Ascending aorta (tissue), 2 donors: ENCODE measurements at regions not wholly inside any gene's neighbourhood (a gene's known extent, or its start where the extent isn't known, plus 50 kb on each side); places are given as distances from the start of the nearest gene placed in this dataset.
"Not testable (repeated sequence)": the region's sequence is repeated elsewhere in the genome, so short reads cannot be mapped to it uniquely, and the experiment has no call there.

Experiments
- DNase-seq, 2 donors: peaks; one replicate each; pipeline ENCODE4 v3.0.0-alpha.2; 2019; ENCODE audit warnings: low spot score in 2 of 2
- H3K27ac ChIP-seq, 2 donors: fragments of 200-600 bp; sonication (generic); one replicate each; pipeline ENCODE4 v1.5.1; 2016 to 2017; ENCODE audit warnings: mild to moderate bottlenecking in 1 of 2
- H3K27me3 ChIP-seq: fragments of 200-600 bp; sonication (generic); one replicate; pipeline ENCODE4 v1.5.1; 2017
- H3K36me3 ChIP-seq, 2 donors: fragments of 200-600 bp; sonication (generic); one replicate each; pipeline ENCODE4 v1.5.1; 2016
- H3K4me1 ChIP-seq, 2 donors: fragments of 200-600 bp; sonication (generic); one replicate each; pipeline ENCODE4 v1.5.1; 2016 to 2017; ENCODE audit warnings: mild to moderate bottlenecking in 1 of 2
- H3K4me3 ChIP-seq, 2 donors: fragments of 200-600 bp; sonication (generic); one replicate each; pipeline ENCODE4 v1.5.1; 2016 to 2017; ENCODE audit warnings: mild to moderate bottlenecking in 1 of 2
- H3K9me3 ChIP-seq, 2 donors: fragments of 200-600 bp; sonication (generic); one replicate each; pipeline ENCODE4 v1.5.1; 2016
- intact Hi-C: fragments of 100-400 bp; cut with DNase I; formaldehyde crosslinking; loops from one replicate; pipeline ENCODE4 v1.15.1; 2023
- TF ChIP-seq, protein P1 (sequence below), 3 experiments: fragments of 200-600 bp in 2 of 3; fragments of 450-650 bp in 1 of 3; sonication (generic) in 2 of 3; IDR thresholded peaks; one replicate each; pipeline ENCODE4 v1.5.1; 2016 to 2019; ENCODE audit warnings: antibody characterized with exemption in 3 of 3, mild to moderate bottlenecking in 1 of 3, moderate library complexity in 1 of 3

DNA sequence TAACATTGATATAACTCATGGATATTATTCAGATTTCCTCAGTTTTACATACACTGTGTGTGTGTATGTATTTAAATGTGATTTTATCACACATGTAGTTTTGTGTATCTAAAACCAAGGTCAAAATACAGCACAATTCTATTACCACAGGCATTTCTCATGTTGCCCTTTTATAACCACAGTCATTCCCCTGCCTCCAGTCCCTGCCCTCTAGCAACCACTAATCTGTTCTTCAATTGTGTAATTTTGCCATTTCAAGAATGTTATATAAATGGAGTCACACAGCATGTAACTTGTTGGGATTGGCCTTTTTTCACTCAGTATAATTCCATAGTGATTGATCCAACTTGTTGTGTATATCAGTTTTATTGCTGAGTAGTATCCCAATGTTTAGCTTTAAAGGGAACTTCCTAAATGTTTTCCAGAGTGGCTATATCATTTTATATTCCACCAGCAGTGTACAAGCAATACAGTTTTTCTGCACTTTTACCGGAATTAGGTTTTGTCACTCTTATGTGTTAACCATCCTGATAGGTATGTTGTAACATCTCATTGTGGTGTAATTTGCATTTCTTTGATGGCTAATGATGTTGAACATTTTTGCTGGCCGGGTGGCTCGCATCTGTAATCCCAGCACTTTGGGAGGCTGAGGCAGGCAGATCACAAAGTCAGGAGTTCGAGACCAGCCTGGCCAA lies 338.2 kb downstream of the SOX4 start:
- Histone ChIP-seq H3K27me3 (no peaks in the 10 kb centered on the region), H3K4me1 (no peaks in the 10 kb centered on the region), H3K9me3 (no peaks in the 10 kb centered on the region), H3K4me3 (no peak overlapping the region), H3K36me3 (no peaks in the 10 kb centered on the region), H3K27ac (no peak overlapping the region)
- TF ChIP-seq, protein P1, sequence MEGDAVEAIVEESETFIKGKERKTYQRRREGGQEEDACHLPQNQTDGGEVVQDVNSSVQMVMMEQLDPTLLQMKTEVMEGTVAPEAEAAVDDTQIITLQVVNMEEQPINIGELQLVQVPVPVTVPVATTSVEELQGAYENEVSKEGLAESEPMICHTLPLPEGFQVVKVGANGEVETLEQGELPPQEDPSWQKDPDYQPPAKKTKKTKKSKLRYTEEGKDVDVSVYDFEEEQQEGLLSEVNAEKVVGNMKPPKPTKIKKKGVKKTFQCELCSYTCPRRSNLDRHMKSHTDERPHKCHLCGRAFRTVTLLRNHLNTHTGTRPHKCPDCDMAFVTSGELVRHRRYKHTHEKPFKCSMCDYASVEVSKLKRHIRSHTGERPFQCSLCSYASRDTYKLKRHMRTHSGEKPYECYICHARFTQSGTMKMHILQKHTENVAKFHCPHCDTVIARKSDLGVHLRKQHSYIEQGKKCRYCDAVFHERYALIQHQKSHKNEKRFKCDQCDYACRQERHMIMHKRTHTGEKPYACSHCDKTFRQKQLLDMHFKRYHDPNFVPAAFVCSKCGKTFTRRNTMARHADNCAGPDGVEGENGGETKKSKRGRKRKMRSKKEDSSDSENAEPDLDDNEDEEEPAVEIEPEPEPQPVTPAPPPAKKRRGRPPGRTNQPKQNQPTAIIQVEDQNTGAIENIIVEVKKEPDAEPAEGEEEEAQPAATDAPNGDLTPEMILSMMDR (IDR thresholded peaks at IDR 0.05): no peak
- intact Hi-C loops: no loop called here
- DNase-seq: no peak

DNA sequence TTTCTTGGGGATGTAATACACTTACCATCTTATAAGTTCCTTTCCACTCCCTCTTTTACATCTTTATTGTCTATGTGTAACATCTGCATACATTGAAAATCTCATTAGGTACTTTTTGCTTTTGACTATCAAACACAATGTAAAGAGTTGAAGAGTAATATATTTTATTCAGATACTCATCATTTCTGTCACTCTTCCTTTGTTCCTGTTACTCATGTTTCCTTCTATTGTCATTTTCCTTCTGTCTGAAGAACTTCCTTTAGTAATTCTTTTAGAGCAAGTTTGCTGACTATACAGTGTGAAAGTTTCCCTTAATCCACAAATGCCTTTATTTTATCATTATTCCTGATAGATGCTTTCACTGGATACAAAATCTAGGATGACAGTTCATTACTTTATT lies 339.8 kb downstream of the SOX4 start:
- no peak overlapping the region for H3K27ac ChIP-seq
- H3K4me3 ChIP-seq: no peak overlapping the region

DNA sequence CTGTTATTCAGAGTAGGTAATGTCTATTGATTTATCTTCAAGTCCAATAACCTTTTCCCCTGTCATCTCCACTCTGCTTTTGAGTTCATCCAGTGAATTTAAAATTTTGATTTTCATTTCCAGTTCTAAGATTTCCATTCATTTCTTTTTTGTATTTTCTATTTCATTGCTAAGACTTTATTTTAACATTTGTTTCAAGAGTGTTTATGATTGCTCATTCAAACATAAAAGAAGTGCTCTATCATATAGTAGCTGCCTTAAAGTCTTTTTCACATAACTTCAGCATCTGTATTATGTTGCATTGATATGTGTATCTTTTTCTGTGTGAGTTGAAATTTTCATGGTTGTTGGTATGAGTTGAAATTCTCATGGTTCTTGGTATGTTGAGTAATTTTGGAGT lies 341.6 kb downstream of the SOX4 start:
- H3K4me1 ChIP-seq: no peaks in the 10 kb centered on the region
- H3K4me3 ChIP-seq: no peak overlapping the region
- intact Hi-C loops: no loop called here
- no peaks in the 10 kb centered on the region for H3K27me3 ChIP-seq
- no peaks in the 10 kb centered on the region for H3K36me3 ChIP-seq
- H3K27ac ChIP-seq: no peak overlapping the region
- no peaks in the 10 kb centered on the region for H3K9me3 ChIP-seq
- TF ChIP-seq, protein P1 (IDR thresholded peaks at IDR 0.05): no peak
- DNase-seq: no peak

More for the DNA sequence above, 339.8 kb downstream of the SOX4 start:
- Histone ChIP-seq H3K36me3 (no peaks in the 10 kb centered on the region), H3K9me3 (no peaks in the 10 kb centered on the region), H3K4me1 (no peaks in the 10 kb centered on the region), H3K27me3 (no peaks in the 10 kb centered on the region)
- TF ChIP-seq, protein P1 (IDR thresholded peaks at IDR 0.05): no peak
- DNase-seq: no peak
- intact Hi-C loops: no loop called here

DNA sequence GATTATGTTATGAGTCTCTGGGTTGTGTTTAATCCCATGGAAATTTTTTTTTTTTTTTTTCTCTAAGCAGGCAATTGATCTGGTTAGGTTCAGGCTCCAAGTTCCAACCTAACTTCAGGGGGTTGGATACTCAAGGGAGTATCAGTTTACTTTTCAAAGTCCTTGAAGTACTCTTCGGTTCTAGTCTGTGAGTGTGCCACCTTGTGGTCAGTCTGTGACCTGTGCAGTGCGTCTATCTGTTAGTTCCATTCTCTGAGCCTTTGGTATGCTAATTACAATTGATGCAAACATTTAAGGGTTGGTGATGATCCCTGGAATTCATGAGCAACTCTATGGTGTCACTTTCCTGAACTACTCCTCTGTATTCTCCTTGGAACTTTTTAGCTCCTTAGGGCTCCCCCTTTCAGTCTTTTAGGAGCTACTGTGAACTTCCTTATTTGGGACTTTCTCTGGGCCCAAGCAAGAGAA lies 342.0 kb downstream of the SOX4 start:
- H3K9me3 ChIP-seq: no peaks in the 10 kb centered on the region
- no peaks in the 10 kb centered on the region for H3K36me3 ChIP-seq
- DNase-seq: no peak
- H3K27ac ChIP-seq: no peak overlapping the region
- no peak overlapping the region for H3K4me3 ChIP-seq
- intact Hi-C loops: no loop called here
- H3K4me1 ChIP-seq: no peaks in the 10 kb centered on the region
- H3K27me3 ChIP-seq: no peaks in the 10 kb centered on the region
- TF ChIP-seq, protein P1 (IDR thresholded peaks at IDR 0.05): peak in 2 of 3 experiments; percentile 26 to 41

DNA sequence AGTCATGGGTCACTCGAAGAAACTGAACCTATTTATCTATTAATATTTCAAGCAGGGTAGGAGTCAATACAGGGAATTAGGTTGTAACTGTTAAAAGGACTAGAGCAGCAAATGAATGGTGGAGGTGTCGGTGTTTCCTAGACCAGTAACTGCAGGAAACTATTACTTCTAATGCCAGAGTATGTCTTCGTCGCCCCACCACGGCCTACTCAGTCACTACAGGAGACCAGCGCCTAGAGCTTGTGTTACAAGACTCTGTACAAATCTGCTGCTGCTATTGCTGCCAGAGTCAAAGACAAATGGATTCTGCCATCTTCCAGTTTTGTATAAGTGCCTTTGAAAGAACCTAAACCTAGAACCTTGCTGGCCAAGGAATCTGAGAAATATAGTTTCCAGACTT lies 343.9 kb downstream of the SOX4 start:
- no peak overlapping the region for H3K27ac ChIP-seq
- TF ChIP-seq, protein P1 (IDR thresholded peaks at IDR 0.05): no peak
- intact Hi-C loops: no loop called here

DNA sequence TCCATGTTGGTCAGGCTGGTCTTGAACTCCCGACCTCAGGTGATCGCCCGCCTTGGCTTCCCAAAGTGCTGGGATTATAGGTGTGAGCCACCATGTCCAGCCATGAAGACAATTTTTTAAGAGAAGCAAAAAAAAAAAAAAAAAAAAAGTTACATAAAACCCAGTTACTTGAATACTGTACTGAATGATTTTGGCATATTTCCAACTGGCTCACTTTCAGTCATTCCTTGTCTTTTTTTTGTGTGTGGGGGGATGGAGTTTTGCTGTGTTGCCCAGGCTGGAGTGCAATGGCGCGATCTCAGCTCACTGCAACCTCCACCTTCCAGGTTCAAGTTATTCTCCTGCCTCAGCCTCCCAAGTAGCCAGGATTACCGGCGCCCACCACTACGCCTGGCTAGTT lies 345.5 kb downstream of the SOX4 start:
- H3K4me1 ChIP-seq, H3K9me3 ChIP-seq, H3K4me3 ChIP-seq, DNase-seq, H3K36me3 ChIP-seq, intact Hi-C loops, H3K27ac ChIP-seq, H3K27me3 ChIP-seq: not testable (repeated sequence)

More for the DNA sequence above, 343.9 kb downstream of the SOX4 start:
- DNase-seq: no peak
- Histone ChIP-seq H3K4me3 (no peak overlapping the region), H3K27me3 (no peaks in the 10 kb centered on the region), H3K9me3 (no peaks in the 10 kb centered on the region), H3K36me3 (no peaks in the 10 kb centered on the region), H3K4me1 (peaks cover 0 to 5% of the 10 kb centered on the region in 2 donors)
